ENCODE measurements at regions not wholly inside any gene's neighbourhood (a gene's known extent, or its start where the extent isn't known, plus 50 kb on each side); places are given as distances from the start of the nearest gene placed in this dataset.

DNA sequence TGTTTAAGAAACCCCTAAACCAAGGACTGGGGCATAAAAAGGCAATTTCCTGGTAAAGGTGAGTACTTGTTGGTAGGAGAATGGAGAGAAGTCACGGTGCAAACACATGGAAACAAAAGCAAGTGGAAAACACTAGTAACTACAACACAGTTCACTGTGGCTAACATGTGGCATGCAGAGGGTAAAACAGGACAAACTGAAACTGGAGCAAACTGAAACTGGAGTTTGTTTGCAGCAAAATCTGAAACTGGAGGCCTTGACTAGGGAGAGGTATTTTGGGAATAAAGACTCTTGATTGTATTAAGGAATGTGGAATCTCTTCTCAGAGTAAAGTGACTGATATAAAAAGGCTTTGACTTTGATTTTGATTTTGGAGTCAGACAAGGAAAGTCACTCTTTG, 376.3 kb upstream of the PRMT6 start:
- no peaks in the 10 kb centered on the region for H3K4me1 ChIP-seq (ENCODE audit: control insufficient read depth in 1 of 2, insufficient read depth in 2 of 2, low read length in 2 of 2)
- H3K36me3 ChIP-seq (ENCODE audit: control insufficient read depth in 1 of 2, insufficient read depth in 2 of 2, low read length in 2 of 2) = no peaks in the 10 kb centered on the region
- H3K27ac ChIP-seq (ENCODE audit: low read length) = no peak overlapping the region
- H3K9me3 ChIP-seq (ENCODE audit: control insufficient read depth in 1 of 2, low read length in 2 of 2) = no peaks in the 10 kb centered on the region
- no peak overlapping the region for H3K4me3 ChIP-seq (ENCODE audit: low read depth in 1 of 2, low read length in 2 of 2)
- H3K27me3 ChIP-seq (ENCODE audit: low read depth, low read length) = no peaks in the 10 kb centered on the region

DNA sequence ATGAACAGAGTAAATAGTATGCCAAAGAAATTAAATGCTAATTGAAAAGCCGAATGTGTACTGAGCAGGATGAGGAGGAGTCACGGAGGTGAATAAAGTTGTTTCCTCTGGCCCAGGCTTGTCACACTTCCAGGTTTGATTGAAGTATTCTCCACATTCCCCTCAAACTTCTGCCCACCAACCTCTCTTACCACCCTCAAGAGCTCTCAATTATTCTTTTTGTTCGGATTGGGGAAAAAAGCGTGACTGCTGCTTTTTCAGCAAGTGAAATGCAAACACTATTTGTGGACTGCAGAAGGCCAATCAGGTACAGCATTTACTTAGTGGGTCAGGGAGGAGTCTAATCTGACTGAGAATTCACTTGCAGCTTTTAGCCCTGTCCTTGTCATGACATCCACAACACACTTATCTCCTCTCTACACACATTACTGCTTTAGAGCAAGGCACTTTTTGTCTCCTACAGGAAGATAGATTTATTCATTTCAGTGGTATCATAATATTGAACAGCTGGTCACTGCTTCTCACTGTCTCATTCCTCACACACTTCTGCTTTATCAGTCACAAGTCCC, 375.6 kb upstream of the PRMT6 start:
- Histone ChIP-seq H3K36me3 (ENCODE audit: control insufficient read depth in 1 of 2, insufficient read depth in 2 of 2, low read length in 2 of 2) (no peaks in the 10 kb centered on the region), H3K4me3 (ENCODE audit: low read depth in 1 of 2, low read length in 2 of 2) (no peak overlapping the region), H3K27ac (ENCODE audit: low read length) (no peak overlapping the region), H3K9me3 (ENCODE audit: control insufficient read depth in 1 of 2, low read length in 2 of 2) (no peaks in the 10 kb centered on the region), H3K27me3 (ENCODE audit: low read depth, low read length) (no peaks in the 10 kb centered on the region), H3K4me1 (ENCODE audit: control insufficient read depth in 1 of 2, insufficient read depth in 2 of 2, low read length in 2 of 2) (no peaks in the 10 kb centered on the region)

DNA sequence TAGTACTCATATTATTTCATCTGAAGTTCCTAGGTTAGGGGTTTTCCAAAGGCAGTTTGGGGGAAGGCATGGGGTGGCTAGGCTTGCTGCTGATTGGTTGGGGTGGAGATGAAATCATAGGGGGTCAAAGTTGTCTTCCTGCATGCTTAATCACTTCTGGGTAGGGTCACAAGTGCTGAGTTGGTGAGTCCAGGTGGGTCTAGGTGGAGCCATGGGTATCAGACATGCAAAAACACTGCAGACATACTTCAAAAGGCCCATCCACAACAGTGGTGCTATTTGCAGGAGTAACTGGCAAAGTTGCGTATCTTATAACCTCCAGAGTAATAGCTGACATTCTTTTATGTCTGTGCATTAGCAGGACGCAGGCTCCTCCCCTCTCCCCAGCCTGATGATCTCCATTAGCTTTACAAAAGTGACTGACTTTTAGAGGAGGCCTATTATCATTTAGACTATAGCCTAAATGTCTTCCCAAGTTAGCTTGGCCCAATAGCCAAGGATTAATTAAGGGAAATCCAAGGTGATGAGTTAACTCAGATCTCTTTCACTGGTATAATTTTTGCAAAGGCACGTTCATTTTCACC, 374.4 kb upstream of the PRMT6 start:
- H3K9me3 ChIP-seq (ENCODE audit: control insufficient read depth in 1 of 2, low read length in 2 of 2) = no peaks in the 10 kb centered on the region
- H3K4me3 ChIP-seq (ENCODE audit: low read depth in 1 of 2, low read length in 2 of 2) = no peak overlapping the region
- H3K27ac ChIP-seq (ENCODE audit: low read length) = no peak overlapping the region
- H3K4me1 ChIP-seq (ENCODE audit: control insufficient read depth in 1 of 2, insufficient read depth in 2 of 2, low read length in 2 of 2) = no peaks in the 10 kb centered on the region
- H3K36me3 ChIP-seq (ENCODE audit: control insufficient read depth in 1 of 2, insufficient read depth in 2 of 2, low read length in 2 of 2) = no peaks in the 10 kb centered on the region
- no peaks in the 10 kb centered on the region for H3K27me3 ChIP-seq (ENCODE audit: low read depth, low read length)

DNA sequence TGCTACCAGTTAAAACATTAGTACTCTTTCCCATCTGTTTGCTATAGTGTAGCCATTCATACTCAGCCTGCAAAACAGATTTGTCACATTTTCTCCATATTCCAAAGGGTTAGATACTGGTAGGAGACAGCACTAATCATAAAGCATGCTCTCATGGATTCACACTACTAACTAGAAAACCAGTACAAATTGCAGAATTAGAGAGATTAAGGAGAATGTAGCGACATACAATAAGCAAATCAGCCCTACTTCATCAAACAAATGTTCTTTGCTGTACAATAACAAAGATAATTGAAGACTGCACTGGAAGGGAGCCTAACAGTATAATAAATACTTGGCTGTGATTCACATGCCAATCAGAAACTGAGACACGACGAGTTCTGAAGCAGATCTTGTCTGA, 368.0 kb upstream of the PRMT6 start:
- no peaks in the 10 kb centered on the region for H3K36me3 ChIP-seq (ENCODE audit: control insufficient read depth in 1 of 2, insufficient read depth in 2 of 2, low read length in 2 of 2)

DNA sequence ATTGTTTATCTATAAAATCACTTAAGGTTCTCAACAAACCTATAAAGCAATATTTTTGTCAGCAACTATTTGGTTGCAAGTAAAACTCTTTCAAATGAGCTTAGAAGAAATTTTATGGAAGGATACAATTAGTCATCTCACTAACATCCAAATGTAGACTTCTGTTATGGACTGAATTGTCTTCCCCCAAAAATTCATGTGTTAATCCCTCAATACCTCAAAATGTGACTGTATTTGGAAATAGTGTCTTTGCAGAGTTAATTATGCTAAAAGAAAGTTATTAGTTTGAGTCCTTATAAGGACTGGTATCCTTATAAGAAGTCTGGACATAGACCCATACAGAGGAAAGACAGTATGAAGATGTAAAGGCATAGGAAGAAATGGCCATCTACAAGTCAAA, 357.8 kb upstream of the PRMT6 start:
- no peaks in the 10 kb centered on the region for H3K9me3 ChIP-seq (ENCODE audit: control insufficient read depth in 1 of 2, low read length in 2 of 2)
- no peaks in the 10 kb centered on the region for H3K36me3 ChIP-seq (ENCODE audit: control insufficient read depth in 1 of 2, insufficient read depth in 2 of 2, low read length in 2 of 2)
- H3K27me3 ChIP-seq (ENCODE audit: low read depth, low read length) = no peaks in the 10 kb centered on the region
- H3K4me3 ChIP-seq (ENCODE audit: low read depth in 1 of 2, low read length in 2 of 2) = no peak overlapping the region
- no peak overlapping the region for H3K27ac ChIP-seq (ENCODE audit: low read length)
- no peaks in the 10 kb centered on the region for H3K4me1 ChIP-seq (ENCODE audit: control insufficient read depth in 1 of 2, insufficient read depth in 2 of 2, low read length in 2 of 2)

More for the DNA sequence above, 368.0 kb upstream of the PRMT6 start:
- Histone ChIP-seq H3K27ac (ENCODE audit: low read length) (no peak overlapping the region), H3K4me1 (ENCODE audit: control insufficient read depth in 1 of 2, insufficient read depth in 2 of 2, low read length in 2 of 2) (no peaks in the 10 kb centered on the region), H3K4me3 (ENCODE audit: low read depth in 1 of 2, low read length in 2 of 2) (no peak overlapping the region), H3K27me3 (ENCODE audit: low read depth, low read length) (no peaks in the 10 kb centered on the region), H3K9me3 (ENCODE audit: control insufficient read depth in 1 of 2, low read length in 2 of 2) (no peaks in the 10 kb centered on the region)

DNA sequence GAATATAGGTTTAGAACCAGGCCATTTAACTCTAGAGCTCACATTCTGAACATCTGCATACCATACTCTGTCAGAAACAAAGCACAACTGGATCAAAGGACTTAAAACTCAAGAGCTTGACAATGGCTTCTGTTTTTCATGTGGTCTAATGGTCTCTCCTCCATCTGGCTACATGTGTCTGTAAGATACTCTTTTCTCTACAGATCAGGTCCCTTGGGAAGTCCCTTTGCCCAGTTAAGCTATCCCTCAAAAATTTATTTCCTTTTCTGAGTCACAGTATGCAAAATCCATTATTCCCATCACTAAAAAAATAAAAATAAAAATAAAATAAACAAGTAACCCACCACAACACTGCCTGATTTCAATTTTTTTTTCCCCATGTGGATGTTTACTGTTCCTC, 357.0 kb upstream of the PRMT6 start:
- Histone ChIP-seq H3K9me3 (ENCODE audit: control insufficient read depth in 1 of 2, low read length in 2 of 2) (no peaks in the 10 kb centered on the region), H3K4me1 (ENCODE audit: control insufficient read depth in 1 of 2, insufficient read depth in 2 of 2, low read length in 2 of 2) (no peaks in the 10 kb centered on the region), H3K27ac (ENCODE audit: low read length) (no peak overlapping the region), H3K36me3 (ENCODE audit: control insufficient read depth in 1 of 2, insufficient read depth in 2 of 2, low read length in 2 of 2) (no peaks in the 10 kb centered on the region), H3K27me3 (ENCODE audit: low read depth, low read length) (no peaks in the 10 kb centered on the region), H3K4me3 (ENCODE audit: low read depth in 1 of 2, low read length in 2 of 2) (no peak overlapping the region)

DNA sequence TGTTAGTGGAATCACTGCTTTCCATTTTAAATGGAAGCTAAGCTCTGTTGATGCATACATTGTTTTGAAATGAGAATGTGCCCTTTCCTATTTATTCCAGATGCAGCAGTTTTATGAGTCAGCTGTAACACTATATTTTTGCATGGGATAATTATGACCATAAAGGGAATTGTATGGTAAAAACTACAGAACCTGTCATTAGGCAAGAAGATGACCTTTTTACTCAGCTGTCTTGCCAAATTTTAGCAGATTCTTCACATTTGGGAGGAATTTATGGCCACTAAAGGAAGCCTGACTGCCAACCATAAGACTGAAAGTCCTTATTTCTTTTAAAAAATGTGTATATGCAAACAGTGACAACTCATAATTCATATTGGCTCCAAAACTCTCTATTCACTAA, 356.3 kb upstream of the PRMT6 start:
- Histone ChIP-seq H3K27me3 (ENCODE audit: low read depth, low read length) (no peaks in the 10 kb centered on the region), H3K9me3 (ENCODE audit: control insufficient read depth in 1 of 2, low read length in 2 of 2) (no peaks in the 10 kb centered on the region), H3K4me3 (ENCODE audit: low read depth in 1 of 2, low read length in 2 of 2) (no peak overlapping the region), H3K36me3 (ENCODE audit: control insufficient read depth in 1 of 2, insufficient read depth in 2 of 2, low read length in 2 of 2) (no peaks in the 10 kb centered on the region), H3K4me1 (ENCODE audit: control insufficient read depth in 1 of 2, insufficient read depth in 2 of 2, low read length in 2 of 2) (no peaks in the 10 kb centered on the region), H3K27ac (ENCODE audit: low read length) (no peak overlapping the region)

DNA sequence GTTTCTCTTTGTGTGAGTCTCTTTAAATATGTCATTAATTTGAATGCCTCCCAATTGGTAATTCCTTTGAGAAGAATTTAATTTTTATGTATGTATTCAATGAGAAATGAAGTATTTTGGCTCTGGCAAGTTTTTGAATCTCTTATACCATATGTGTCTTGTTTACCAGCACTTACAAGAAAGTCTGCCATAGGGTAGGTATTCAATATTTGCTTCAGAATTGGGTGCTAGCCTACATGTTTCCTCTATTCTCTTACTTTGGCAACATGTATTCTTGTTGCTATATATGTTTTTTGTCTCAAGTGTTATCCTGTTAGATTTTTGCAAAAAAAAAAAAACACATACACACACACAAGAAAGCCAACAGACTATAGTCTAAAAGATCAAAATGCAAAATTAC, 350.5 kb upstream of the PRMT6 start:
- H3K27ac ChIP-seq (ENCODE audit: low read length) = no peak overlapping the region
- H3K4me1 ChIP-seq (ENCODE audit: control insufficient read depth in 1 of 2, insufficient read depth in 2 of 2, low read length in 2 of 2) = no peaks in the 10 kb centered on the region
- no peaks in the 10 kb centered on the region for H3K27me3 ChIP-seq (ENCODE audit: low read depth, low read length)
- H3K36me3 ChIP-seq (ENCODE audit: control insufficient read depth in 1 of 2, insufficient read depth in 2 of 2, low read length in 2 of 2) = no peaks in the 10 kb centered on the region
- H3K9me3 ChIP-seq (ENCODE audit: control insufficient read depth in 1 of 2, low read length in 2 of 2) = peaks cover 0 to 5% of the 10 kb centered on the region in 2 donors
- H3K4me3 ChIP-seq (ENCODE audit: low read depth in 1 of 2, low read length in 2 of 2) = no peak overlapping the region

DNA sequence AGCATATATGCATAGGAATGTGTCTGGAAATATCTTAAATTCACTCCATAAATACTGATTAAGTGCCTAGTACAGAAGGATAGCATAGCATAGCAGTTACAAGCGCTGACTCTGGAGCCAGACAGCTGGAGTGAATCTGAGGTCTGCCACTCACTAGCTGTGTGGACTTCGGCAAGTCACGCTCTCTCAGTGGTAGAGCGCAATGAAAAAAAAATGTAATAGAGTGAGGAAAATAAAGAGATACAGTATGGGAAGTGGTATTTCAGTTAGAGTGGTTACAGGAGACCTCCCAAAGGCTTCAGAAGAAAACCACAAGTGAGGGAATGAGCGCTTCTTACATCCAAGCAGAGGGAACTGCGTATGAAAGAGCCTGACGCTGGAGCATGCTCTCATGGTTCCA, 338.9 kb upstream of the PRMT6 start:
- H3K36me3 ChIP-seq (ENCODE audit: control insufficient read depth in 1 of 2, insufficient read depth in 2 of 2, low read length in 2 of 2) = no peaks in the 10 kb centered on the region
- no peaks in the 10 kb centered on the region for H3K9me3 ChIP-seq (ENCODE audit: control insufficient read depth in 1 of 2, low read length in 2 of 2)
- H3K4me1 ChIP-seq (ENCODE audit: control insufficient read depth in 1 of 2, insufficient read depth in 2 of 2, low read length in 2 of 2) = no peaks in the 10 kb centered on the region
- H3K27me3 ChIP-seq (ENCODE audit: low read depth, low read length) = no peaks in the 10 kb centered on the region
- H3K4me3 ChIP-seq (ENCODE audit: low read depth in 1 of 2, low read length in 2 of 2) = no peak overlapping the region
- H3K27ac ChIP-seq (ENCODE audit: low read length) = no peak overlapping the region

DNA sequence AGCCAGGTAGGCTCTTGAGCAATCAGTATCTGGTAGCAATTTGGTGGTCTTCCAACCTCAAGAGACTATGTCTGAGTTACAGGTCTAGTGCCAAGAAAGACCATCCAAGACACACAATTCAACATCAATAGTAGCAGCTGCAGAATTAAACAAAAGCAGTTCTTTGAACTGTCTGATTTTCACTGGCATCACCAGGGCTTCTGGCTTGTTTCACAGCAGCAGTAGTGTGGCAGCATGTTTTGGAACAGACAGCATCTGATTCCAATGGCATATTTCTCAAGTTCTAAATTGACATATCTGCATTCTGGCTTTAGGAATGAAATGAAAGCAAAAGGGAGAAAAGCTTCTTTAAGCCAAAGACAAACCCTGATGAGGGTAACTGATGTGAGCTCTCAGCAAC, 334.7 kb upstream of the PRMT6 start:
- Histone ChIP-seq H3K4me1 (ENCODE audit: control insufficient read depth in 1 of 2, insufficient read depth in 2 of 2, low read length in 2 of 2) (no peaks in the 10 kb centered on the region), H3K27ac (ENCODE audit: low read length) (no peak overlapping the region), H3K36me3 (ENCODE audit: control insufficient read depth in 1 of 2, insufficient read depth in 2 of 2, low read length in 2 of 2) (no peaks in the 10 kb centered on the region), H3K4me3 (ENCODE audit: low read depth in 1 of 2, low read length in 2 of 2) (no peak overlapping the region), H3K27me3 (ENCODE audit: low read depth, low read length) (no peaks in the 10 kb centered on the region), H3K9me3 (ENCODE audit: control insufficient read depth in 1 of 2, low read length in 2 of 2) (peaks cover 0 to 3% of the 10 kb centered on the region in 2 donors)

DNA sequence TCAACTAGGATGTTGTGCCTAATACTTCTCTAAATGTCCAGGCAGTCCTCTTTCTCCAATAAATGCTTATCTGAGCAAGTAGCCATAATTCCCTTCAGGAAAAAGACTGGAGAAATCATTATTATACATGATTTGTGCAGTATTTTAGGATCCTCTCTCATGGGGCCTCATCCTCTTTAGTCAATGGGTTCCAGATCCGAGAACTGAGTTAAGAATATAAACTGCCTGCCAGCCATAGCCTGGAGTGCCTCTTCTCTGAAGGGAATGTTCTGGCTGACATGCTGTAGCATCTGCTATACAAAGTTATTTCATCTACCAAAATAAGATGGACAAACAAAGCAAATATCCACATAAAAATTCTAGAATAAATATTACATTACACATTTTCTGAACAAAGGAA, 334.0 kb upstream of the PRMT6 start:
- no peaks in the 10 kb centered on the region for H3K27me3 ChIP-seq (ENCODE audit: low read depth, low read length)
- H3K4me1 ChIP-seq (ENCODE audit: control insufficient read depth in 1 of 2, insufficient read depth in 2 of 2, low read length in 2 of 2) = no peaks in the 10 kb centered on the region
- H3K36me3 ChIP-seq (ENCODE audit: control insufficient read depth in 1 of 2, insufficient read depth in 2 of 2, low read length in 2 of 2) = no peaks in the 10 kb centered on the region
- no peak overlapping the region for H3K27ac ChIP-seq (ENCODE audit: low read length)
- H3K9me3 ChIP-seq (ENCODE audit: control insufficient read depth in 1 of 2, low read length in 2 of 2) = peaks cover 0 to 3% of the 10 kb centered on the region in 2 donors
- no peak overlapping the region for H3K4me3 ChIP-seq (ENCODE audit: low read depth in 1 of 2, low read length in 2 of 2)

DNA sequence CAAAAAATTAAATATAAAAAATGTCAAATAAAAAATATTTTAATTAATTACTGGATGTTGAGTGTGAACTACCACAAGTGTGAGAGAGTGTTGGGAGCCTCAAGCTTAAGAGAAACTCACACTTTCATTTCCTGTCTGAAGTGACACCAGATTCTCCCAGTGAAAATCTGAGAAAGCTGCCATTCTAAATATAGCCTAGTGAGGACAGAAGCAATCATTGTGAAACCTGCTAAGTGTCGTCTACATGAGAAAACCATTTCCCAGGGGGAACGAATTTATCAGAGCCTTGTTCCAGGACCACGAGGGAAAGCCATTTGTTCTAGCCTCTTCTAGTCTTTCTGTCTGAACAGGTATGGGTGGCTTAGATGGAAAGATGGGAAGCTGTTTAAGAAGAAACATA, 329.3 kb upstream of the PRMT6 start:
- H3K4me3 ChIP-seq (ENCODE audit: low read depth in 1 of 2, low read length in 2 of 2) = no peak overlapping the region

More for the DNA sequence above, 329.3 kb upstream of the PRMT6 start:
- no peak overlapping the region for H3K27ac ChIP-seq (ENCODE audit: low read length)
- H3K9me3 ChIP-seq (ENCODE audit: control insufficient read depth in 1 of 2, low read length in 2 of 2) = peaks cover 0 to 3% of the 10 kb centered on the region in 2 donors
- no peaks in the 10 kb centered on the region for H3K4me1 ChIP-seq (ENCODE audit: control insufficient read depth in 1 of 2, insufficient read depth in 2 of 2, low read length in 2 of 2)
- H3K27me3 ChIP-seq (ENCODE audit: low read depth, low read length) = no peaks in the 10 kb centered on the region
- H3K36me3 ChIP-seq (ENCODE audit: control insufficient read depth in 1 of 2, insufficient read depth in 2 of 2, low read length in 2 of 2) = no peaks in the 10 kb centered on the region
